HTR-8/SVneo (cell line): ENCODE measurements at regions not wholly inside any gene's neighbourhood (a gene's known extent, or its start where the extent isn't known, plus 50 kb on each side); places are given as distances from the start of the nearest gene placed in this dataset.
"Not testable (repeated sequence)": the region's sequence is repeated elsewhere in the genome, so short reads cannot be mapped to it uniquely, and the experiment has no call there.

ENCODE experiments used
- DNase-seq: peaks from one replicate; pipeline ENCODE4 v3.0.0; 2011; ENCODE audit warnings: low spot score, mixed read lengths; ENCODE audit not compliant: insufficient read length
- FAIRE-seq: peaks from 2 replicates; lab custom pipeline; 2011; peaks lifted over from hg19 to GRCh38; lab: Jason Lieb, UNC

DNA sequence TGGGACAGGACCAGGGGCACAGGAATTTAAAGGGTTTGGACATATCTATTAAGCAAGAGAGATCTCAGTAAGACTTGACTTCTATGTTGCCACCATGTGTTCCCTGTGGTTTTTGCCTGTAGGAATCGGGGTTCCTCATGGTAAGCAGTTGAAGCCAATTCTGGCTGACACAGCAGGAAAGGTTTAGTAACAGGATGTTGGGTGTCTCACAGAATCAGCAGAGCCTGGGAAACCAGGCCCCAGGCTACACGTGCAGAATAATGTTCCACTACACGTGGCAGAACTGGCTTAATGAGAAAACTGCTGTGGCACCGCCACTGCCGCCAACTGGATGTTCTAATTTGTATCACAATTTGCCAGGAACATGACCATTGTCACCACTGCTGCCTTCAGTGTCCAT, 264.6 kb upstream of the PLET1 start:
- FAIRE-seq = peak; percentile 88
- no peak for DNase-seq

DNA sequence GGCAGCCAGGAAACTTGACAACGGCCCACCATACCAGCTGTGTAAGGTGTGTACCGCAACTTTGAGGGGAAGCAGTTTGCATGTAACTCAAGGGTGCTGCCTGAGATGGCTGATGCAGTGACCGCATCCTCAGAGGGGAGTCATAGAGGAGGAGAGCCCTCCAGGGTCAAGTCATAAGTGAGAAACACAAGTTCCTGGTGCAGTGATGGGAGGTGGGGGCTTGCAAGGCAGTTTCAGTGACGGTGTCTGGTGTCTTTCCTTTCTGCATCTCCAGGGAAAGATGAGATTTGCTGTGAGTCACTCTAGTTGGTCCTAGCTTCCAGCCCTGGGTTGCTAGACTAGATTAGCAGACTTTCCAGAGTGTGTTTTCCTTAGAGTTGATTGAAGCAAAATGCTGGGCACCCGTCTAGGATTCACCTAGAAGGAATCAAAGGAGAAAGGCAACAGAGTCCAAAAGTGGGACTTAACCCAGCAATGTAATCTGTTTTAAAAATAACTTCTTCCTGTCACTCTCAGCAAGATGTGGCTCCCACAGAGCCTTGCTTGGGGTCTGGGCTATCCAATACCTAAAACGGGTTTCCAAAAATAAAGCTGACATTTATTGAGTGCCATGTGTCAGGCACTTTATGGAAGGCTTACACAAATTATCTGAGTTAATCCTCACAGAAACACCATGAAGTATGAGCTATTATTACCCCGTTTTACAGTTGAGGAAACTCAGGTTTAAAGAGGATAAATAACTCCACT, 265.4 kb upstream of the PLET1 start:
- FAIRE-seq = peak; percentile 74

DNA sequence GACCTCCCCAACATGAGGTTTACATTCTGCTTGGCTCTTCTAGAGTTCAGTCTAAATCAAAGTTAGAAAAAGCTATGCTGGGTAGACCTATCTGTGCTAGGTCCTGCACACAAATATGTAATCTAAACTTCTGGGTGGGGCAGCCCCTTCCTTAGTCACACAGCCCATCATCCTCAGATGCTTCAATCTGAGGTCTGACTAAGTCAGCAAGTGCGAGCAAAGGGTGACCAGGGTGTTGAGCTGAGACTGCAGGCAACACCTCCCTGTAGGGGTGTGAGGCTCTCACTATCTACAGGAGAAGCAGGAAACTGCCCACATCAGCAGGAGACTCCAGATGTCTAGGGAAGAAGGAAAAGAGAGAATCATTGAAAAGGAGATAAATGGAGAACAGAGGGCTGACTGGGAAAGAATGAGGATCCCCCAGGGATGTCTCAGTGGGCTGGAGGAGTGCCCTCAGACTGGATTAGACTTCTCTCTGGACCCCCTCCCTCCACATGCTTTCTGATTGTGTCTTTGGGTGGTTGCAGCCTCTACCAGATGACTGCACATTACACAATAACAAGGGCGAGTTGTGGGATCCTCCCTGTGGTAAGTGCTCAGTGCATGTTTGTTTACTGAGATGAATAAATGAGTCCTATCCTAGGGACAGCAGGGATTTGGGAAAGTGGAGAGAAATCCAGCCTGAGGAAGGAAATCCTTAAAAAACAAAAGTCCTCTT, 266.2 kb upstream of the PLET1 start:
- peak; percentile 92 for FAIRE-seq
- no peak for DNase-seq

More for the DNA sequence above, 265.4 kb upstream of the PLET1 start:
- DNase-seq = no peak

DNA sequence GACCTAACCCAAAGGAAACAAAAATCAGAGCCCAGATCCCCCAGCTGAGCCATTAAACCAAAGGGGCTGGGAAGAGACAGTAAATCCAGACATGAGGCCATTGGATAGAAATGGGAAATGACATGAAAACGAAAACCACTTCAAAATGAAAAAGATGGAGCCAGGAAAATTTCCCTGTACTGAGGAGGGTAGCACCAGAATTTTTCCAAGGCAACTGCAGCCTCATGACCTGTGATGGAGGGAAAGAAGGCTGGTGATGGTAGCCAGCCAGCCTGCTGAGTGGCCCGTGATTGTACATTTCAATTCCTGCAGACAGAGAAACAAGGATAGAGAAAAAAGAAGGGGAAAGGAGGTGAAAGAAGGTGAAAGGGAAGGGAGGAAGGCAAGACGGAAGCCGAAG, 268.4 kb upstream of the PLET1 start:
- peak; percentile 26 for FAIRE-seq

DNA sequence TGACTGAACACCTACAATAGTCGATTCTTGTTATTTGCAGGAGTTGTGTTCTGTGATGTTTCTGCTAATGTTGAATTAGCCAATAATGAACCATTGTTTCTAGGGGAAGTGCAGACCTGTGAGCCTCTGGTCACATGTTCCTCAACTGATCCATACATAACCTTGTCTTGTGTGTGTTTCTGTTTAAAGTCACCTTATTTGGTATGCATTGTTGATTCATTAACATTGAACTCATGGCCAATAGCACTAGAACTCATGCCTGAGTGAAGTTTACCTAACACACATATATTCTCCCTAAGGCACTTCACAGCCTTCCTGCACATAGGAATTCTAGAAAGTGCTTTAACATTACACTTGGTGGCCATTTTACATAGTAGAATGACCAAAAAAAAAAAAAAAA, 271.8 kb upstream of the PLET1 start:
- FAIRE-seq (peak; percentile 95), DNase-seq (no peak)

More for the DNA sequence above, 268.4 kb upstream of the PLET1 start:
- no peak for DNase-seq

DNA sequence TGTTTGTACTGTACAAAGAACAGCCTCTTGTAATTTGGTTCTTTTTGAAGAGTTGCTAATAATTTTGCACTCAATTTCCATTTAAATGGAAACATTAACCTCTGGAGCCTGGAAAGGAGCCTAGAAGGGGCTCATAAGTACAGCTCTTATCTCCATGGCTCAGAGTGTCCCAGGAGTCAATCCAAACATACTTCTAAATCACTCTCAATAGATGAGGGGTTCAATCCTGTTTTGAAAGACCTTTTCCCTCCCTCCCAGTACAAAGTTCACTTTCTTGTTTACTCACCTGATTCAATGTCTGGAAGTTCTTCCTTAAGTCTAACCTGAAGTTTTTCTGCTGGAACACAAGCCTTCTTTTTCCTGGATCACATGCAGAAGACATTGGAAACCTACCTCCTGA, 273.0 kb upstream of the PLET1 start:
- no peak for FAIRE-seq
- no peak for DNase-seq

DNA sequence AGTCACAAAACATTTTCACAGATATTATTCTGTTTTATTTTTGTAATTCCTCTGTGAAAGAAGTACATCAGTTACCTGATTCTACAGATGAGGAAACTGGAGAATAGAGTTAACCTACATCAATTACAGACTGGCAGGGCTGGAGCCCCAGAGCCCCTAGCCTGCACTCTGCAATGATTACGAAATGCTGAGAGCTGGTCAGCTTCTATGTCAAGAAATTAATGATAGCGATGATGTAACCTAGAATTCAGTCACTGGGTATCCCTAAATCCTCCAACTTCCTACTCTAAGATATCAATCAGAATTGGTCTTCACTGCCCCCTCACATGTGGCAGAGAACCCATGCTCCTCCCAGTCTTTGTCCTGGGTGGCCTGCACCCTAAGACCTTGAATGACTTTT, 273.5 kb upstream of the PLET1 start:
- DNase-seq (no peak), FAIRE-seq (no peak)

DNA sequence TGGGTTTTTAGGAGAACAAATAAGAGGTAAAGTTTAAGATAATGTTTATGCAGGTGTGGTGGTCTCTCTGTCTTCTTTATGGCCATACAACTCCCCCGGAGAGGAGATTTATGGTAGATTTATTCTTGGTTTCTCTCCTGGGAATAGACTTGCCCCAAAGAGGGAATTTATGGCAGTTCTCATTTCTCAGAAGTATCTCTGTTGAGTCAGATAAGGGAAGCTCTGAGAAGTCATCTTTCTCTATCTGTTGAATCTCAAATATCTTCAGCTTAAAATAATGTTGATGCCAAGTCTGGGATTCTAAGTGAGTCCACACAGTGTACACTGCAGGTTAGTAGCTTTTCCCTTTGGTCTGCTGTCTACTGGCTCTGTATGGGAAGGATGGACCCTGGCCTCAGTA, 276.4 kb upstream of the PLET1 start:
- DNase-seq (no peak), FAIRE-seq (peak; percentile 60)

DNA sequence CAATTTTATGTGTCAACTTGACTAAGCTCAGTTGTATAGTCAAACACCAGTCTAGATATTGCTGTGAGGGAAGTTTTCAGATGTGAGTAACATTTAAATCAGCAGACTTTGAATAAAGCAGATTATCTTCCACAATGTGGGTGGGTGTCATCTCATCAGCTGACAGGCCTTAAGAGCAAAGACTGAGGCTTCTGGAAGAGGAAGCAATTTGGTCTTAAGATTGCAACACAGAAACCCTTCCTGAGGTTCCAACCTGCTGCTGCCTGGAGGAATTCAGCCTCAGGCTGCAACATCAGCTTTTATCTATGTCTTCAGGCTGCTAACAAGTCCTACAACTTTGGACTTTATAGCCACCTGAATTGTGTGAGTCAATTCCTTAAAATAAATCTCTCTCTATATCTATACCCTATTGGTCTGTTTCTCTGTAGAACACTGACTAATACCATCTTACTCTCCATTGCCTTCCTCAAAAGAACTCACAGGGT, 277.2 kb upstream of the PLET1 start:
- DNase-seq = no peak

DNA sequence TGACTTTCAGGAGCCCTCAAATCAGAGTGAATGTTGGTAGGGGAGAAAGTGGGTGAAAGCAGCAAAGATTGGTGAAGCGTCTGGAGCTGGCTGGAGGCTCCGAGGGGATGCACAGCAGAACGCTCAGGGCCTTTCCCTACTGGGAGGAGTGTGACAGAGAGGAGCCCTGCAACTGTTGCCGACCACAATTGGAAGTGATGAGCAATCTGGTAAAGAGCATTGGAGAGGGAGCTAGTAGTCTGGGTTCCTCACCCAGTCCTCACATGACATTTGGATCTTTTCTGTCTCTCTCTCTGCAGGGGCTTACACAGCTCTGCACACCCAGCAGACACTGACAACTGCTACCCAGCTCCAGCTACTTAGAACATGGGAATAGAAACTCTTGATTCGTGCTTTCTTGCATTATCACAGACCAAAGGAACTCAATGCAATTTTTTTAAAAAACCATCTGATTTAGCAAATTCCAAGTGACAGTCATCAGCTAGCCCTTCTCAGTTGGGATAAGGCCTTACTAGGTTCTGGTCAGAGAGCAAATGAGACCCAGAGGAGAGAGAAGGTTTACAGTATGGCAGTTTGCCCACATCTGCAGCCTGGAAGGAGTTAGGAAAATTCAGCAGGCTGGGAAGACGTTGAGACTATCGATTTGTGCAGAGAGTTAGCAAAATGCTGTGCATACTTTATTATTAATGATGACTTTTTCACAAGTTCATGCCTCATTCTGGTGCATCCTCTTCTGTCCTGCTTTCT, 278.0 kb upstream of the PLET1 start:
- DNase-seq (no peak), FAIRE-seq (no peak)

More for the DNA sequence above, 277.2 kb upstream of the PLET1 start:
- FAIRE-seq = no peak

DNA sequence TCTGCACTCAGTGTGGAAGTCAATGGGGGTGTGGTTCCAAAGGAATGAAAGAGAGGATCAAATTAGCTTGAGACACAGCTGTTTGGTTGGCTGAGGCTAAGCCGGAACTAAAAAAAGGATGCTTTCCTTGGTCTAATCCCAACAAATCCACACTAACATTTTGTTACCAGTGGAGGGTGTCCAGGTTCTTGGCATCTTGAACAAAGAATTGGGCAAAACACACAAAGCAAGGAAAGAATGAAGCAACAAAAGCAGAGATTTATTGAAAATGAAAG, 278.6 kb upstream of the PLET1 start:
- FAIRE-seq, DNase-seq: not testable (repeated sequence)

DNA sequence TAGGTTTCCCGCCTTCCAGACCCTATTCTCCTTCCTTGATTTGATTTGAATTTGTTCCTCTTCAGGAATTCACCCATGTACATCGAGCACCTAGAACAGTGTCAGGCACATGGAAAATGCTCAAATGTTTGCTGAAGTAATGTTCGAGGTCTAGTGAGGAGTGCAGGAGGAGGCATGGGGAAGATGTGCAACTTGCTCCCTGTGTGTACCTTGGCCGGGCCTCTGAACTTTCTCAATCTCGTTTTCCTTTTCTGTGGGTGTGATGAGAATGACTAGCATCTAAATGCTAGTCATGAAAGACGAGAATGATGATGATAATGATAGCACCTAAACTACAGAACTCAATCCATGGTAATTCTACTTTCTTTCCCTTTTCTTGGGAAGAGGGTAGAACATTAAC, 279.1 kb upstream of the PLET1 start:
- FAIRE-seq = peak; percentile 77
- DNase-seq = no peak

DNA sequence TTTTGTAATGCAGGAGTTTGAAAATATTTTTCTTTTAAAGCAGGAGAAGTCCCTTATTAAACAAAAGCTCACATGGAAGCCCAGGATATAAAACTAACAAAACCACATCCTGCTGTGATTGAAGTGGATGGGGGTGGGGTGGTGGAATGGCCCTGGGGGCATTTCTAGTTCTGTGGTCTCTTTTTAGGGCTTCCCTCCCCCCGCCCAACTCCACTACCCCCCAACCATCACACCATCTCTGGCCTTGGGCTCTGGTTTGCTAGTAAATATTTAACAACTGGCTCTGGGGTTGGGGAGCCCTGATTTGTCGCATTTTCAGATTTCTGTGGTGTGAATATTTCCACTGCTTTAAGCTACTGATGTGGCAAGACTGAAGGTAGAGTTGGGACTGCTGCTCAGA, 279.6 kb upstream of the PLET1 start:
- no peak for FAIRE-seq
- DNase-seq = no peak

DNA sequence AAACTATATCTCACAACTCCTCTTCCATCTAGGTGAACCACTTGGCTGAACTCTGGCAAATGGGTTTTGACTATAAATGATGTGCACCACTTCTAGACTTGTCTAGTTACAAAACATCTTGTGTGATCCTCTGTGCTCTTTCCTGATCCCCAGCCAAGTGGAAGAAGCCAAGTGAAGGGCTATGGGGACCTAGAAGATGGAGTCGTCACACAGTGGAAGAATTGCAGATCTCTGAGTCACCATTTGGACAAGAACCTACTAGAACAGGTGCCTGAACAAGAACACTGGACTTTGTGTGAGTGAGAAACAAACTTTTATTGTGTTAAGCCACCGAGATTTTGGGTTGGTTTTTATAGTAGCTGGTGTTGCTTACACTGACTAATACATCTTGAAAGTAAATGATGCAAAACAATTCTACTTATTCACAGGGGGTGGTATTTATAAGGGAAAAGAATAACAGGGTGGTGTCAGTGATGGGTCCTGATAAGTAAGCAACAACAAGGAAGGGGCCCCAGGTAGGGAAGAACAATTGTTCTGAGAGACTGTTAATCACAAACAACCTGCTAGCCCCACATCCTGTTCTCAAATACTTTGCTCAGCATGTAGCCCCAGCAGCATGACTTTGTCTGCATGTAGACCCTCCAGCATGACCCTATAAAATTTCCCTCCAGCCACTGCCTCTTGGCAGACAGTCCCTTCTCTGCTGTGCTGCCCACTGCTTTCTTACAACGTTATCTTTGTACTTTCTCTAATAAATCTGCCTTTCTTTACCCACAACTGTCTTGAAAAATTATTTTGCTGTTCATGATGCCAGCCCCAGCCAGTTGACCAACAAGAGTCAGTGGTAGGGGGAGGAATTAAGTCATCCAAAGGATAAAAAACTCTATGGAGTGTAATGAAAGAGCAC, 280.7 kb upstream of the PLET1 start:
- FAIRE-seq = peak; percentile 48
- no peak for DNase-seq

DNA sequence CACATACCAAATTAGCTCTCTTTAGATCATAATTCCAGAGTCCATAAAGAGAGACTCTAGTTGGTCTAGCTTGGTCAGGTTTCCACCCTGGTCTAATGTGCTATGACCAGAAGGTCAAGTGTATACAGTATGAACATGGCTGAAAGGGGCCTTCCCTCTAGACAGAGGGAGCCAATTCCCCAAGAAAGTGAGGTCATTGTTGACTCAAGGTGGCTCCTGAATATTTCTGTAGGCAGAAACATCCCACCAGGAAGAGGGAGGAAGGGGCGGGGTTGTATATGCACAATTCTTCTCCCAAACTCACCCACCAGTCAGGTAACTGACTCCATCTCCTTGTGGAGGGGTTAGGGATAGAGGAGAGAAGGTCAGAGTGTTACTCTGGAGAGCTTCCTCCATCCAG, 281.8 kb upstream of the PLET1 start:
- FAIRE-seq (no peak), DNase-seq (no peak)

DNA sequence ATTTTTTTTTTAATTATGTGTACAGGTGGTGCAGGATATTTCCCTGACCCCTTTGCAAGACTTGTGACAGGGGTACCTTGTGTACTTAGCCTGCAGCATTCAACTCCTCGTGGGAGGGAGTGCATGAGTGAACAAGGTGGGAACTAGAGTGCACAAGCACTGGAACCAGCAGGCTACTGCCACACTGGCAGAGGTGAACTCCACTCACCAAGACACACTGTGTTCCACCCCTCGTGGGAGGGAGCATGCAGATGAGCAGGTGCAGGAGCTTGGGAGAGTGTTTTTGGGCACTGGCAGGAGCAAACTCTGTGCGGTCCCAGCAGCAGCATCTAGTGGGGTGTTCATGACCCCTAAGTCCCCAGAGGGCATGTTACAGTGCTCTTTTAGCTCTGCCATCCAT, 282.7 kb upstream of the PLET1 start:
- DNase-seq (no peak), FAIRE-seq (peak; percentile 72)

DNA sequence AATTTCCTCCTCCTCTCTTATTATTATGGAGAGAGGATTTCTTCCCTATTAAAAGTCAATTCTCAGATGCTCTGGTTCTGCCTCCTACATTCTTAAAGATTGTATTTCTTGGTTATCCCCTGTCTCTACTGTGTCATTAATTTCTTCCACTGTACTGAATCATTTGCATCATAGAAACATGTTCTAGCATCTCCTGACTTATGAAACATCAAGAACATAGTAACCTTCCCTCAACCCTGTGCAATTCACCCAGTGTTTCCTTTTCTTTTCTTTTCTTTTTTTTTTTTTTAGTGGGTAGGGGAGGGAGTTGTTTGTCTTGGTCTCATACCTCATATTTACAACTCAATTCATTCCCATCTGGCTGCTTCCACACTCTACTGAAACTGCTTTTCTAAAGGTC, 288.0 kb upstream of the PLET1 start:
- FAIRE-seq = no peak
- DNase-seq = no peak

DNA sequence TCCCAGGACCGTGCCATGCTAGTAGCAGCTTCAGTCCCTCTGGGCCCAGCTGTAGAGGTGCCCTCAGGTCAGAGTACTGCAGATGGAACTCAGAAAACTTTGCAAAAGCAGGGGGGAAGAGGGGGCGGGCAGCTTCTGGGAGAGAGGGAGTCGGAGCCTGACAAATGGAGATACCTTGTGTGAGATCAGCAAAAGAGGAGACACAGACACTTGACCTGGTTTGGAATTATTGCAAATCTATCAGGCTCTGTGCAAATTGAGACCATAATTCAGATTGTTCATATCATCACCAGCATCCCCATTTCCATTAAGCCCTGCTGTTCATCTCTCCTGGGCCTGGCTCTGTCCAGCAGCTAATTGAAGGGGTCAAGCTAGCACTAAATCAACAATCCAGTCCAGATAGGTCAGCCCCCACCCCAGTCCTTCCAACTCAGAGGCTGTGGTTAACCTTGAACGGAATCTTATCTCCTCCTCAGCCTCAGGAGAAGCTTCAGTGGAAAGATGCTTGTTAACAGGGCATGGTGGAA, 292.6 kb upstream of the PLET1 start:
- FAIRE-seq = peak; percentile 38
- DNase-seq = no peak

DNA sequence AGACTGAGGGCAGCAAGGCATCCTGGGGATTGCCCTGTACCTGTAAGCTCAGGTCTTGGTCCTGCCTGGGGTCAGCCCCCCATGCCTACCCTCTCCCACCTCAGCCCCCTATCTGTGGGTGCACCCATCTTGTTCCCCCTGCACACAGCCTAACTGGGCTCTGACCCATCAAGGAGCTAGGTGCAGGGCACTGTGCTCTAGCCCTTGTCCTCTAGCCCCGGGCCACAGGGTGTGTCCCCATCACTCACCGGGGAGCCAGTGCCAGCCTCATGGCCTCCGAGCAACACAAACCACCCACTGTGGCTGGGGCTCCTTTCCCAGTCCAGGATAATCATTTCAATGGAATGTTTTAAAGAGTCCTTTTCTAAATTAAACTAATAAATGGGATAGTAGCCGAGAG, 293.9 kb upstream of the PLET1 start:
- FAIRE-seq (no peak), DNase-seq (no peak)
